Progenitor cell of endocrine pancreas (in vitro differentiated cells): ENCODE measurements at regions not wholly inside any gene's neighbourhood (a gene's known extent, or its start where the extent isn't known, plus 50 kb on each side); places are given as distances from the start of the nearest gene placed in this dataset.
"Not testable (repeated sequence)": the region's sequence is repeated elsewhere in the genome, so short reads cannot be mapped to it uniquely, and the experiment has no call there.

Source experiments
- DNase-seq: peaks from one replicate; pipeline ENCODE4 v3.0.0; 2021; ENCODE audit warnings: low spot score; ENCODE audit not compliant: unreplicated experiment
- H3K27ac Mint-ChIP-seq: 2 replicates; pipeline ENCODE4 v1.8.0; 2021; ENCODE audit warnings: mild to moderate bottlenecking, moderate library complexity, mixed read lengths
- H3K27me3 Mint-ChIP-seq: 2 replicates; pipeline ENCODE4 v1.8.0; 2021; ENCODE audit warnings: mixed read lengths
- H3K36me3 Mint-ChIP-seq: 2 replicates; pipeline ENCODE4 v1.8.0; 2022; ENCODE audit warnings: mixed read lengths; ENCODE audit not compliant: insufficient read depth
- H3K4me1 Mint-ChIP-seq: 2 replicates; pipeline ENCODE4 v1.8.0; 2021; ENCODE audit warnings: low read depth, mixed read lengths
- H3K4me3 Mint-ChIP-seq: 2 replicates; pipeline ENCODE4 v1.8.0; 2021; ENCODE audit warnings: low read depth, mild to moderate bottlenecking, moderate library complexity, mixed read lengths
- H3K9me3 Mint-ChIP-seq: 2 replicates; pipeline ENCODE4 v1.8.0; 2021; ENCODE audit warnings: low read depth, mixed read lengths
- TF ChIP-seq, protein P1 (sequence below): fragments of 200-600 bp; sonication (generic); IDR thresholded peaks from one replicate; pipeline ENCODE4 v1.5.0; 2021; ENCODE audit warnings: antibody characterized with exemption, mild to moderate bottlenecking; ENCODE audit not compliant: unreplicated experiment

- H3K4me1 Mint-ChIP-seq: no peaks in the 10 kb centered on the region
- no peak overlapping the region for H3K4me3 Mint-ChIP-seq
- no peaks in the 10 kb centered on the region for H3K27me3 Mint-ChIP-seq
- TF ChIP-seq, protein P1, sequence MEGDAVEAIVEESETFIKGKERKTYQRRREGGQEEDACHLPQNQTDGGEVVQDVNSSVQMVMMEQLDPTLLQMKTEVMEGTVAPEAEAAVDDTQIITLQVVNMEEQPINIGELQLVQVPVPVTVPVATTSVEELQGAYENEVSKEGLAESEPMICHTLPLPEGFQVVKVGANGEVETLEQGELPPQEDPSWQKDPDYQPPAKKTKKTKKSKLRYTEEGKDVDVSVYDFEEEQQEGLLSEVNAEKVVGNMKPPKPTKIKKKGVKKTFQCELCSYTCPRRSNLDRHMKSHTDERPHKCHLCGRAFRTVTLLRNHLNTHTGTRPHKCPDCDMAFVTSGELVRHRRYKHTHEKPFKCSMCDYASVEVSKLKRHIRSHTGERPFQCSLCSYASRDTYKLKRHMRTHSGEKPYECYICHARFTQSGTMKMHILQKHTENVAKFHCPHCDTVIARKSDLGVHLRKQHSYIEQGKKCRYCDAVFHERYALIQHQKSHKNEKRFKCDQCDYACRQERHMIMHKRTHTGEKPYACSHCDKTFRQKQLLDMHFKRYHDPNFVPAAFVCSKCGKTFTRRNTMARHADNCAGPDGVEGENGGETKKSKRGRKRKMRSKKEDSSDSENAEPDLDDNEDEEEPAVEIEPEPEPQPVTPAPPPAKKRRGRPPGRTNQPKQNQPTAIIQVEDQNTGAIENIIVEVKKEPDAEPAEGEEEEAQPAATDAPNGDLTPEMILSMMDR: no peak
- no peak for DNase-seq
- peaks cover 4% of the 10 kb centered on the region for H3K9me3 Mint-ChIP-seq
- H3K36me3 Mint-ChIP-seq: no peaks in the 10 kb centered on the region
- no peak overlapping the region for H3K27ac Mint-ChIP-seq
These were observed 900.0 kb upstream of the GOT2 start for GRCh38 chr16:59634004-59634579.

DNA sequence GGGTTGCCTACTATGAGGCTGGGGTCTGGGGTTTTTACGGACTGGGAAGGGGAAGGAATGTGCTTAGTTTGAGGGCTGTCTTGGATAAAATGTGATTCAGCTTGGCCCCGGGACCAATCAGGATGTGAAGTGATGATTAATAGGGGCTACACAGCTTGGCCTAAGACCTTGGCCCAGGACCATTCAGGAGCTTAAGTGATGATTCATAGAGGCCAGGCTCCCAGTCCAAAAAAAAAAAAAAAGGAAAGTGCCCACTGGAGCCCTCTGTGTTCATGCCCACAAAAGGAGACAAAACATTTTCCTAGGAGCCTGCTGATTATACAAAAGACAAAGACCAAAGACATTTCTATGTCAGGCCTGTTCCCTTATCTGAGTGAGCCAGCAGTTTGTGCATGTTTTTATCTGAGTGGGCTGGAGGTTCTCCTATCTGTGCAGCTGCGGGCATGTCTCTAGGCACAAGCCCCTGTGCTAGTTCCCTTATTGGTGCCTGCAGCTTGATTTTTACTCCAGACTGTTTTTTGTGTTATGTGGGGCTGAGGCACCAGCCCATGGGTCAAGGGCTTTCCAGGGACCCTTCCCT is 898.2 kb upstream of the GOT2 start:
- Mint-ChIP-seq H3K36me3 (no peaks in the 10 kb centered on the region), H3K4me3 (no peak overlapping the region), H3K9me3 (peaks cover 4% of the 10 kb centered on the region), H3K27ac (no peak overlapping the region), H3K4me1 (no peaks in the 10 kb centered on the region), H3K27me3 (no peaks in the 10 kb centered on the region)
- no peak for DNase-seq
- TF ChIP-seq, protein P1: no peak

- not testable (repeated sequence) for H3K9me3 Mint-ChIP-seq, DNase-seq, H3K27ac Mint-ChIP-seq, H3K4me1 Mint-ChIP-seq, H3K36me3 Mint-ChIP-seq, H3K4me3 Mint-ChIP-seq, H3K27me3 Mint-ChIP-seq
These were observed 890.3 kb upstream of the GOT2 start for GRCh38 chr16:59624381-59624780.

DNA sequence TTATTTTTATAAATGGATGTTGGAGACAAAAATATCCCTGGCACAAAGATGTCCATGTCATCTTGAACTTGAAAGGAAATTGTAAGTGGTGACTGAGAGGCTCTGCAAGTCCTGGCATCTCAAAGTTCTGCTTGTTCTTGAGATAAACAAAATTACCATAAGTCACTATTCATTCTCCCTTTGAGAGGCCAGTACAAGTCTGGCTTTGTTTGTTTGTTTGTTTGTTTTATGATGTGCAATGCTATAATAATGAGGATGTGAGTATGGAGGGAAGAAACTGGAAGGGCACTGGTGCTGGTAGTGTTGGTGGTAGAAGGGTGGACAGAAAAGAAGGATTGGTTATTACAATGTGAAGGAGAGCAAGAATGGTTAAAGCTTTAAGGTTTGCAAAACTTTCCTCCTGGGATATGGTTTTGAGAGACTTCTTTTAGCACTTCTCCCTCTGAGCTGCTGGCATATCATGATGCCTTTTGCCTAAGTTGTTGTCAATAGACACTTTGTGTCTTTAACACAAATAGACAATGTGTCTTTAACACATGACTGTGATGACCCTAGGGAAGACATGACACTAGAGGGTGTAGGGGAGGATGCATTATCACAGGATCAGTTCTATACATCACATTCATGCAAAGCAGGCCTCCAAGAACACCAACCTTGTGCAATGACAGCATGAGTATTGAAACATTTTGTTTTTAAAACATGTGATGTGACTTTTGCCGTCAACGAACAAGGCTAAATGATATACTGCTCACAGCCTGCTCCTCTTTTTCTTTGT is 880.5 kb upstream of the GOT2 start:
- TF ChIP-seq, protein P1: no peak
- Mint-ChIP-seq H3K4me3 (no peak overlapping the region), H3K4me1 (no peaks in the 10 kb centered on the region), H3K27me3 (peaks cover 13% of the 10 kb centered on the region), H3K27ac (no peak overlapping the region), H3K9me3 (no peaks in the 10 kb centered on the region), H3K36me3 (no peaks in the 10 kb centered on the region)
- no peak for DNase-seq

GRCh38 chr16:59612910-59613620 is 878.9 kb upstream of the GOT2 start:
- not testable (repeated sequence) for H3K27ac Mint-ChIP-seq, H3K4me3 Mint-ChIP-seq, H3K9me3 Mint-ChIP-seq, H3K4me1 Mint-ChIP-seq, H3K36me3 Mint-ChIP-seq, DNase-seq
- H3K27me3 Mint-ChIP-seq: peaks cover 13% of the 10 kb centered on the region

DNA sequence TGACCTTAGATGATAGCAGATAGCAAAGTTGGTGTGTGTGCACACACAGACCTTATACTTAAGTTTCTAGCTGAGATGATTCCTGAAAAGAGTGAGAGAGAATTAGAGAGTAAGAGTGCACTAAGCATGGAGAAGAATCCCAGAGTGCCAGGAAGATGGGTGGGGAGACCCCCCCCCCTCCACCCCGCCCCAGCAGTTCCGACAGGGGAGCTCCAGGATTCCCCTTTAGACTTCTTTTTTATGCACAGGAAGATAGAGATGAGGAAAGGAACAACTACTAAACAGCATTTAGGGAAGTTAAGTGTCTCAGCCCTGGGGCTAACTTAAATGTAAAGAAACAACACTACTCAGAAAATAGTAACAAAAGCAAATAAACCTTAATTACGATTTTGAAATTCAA is 878.0 kb upstream of the GOT2 start:
- no peaks in the 10 kb centered on the region for H3K4me1 Mint-ChIP-seq
- peaks cover 13% of the 10 kb centered on the region for H3K27me3 Mint-ChIP-seq
- H3K9me3 Mint-ChIP-seq: no peaks in the 10 kb centered on the region
- no peak overlapping the region for H3K4me3 Mint-ChIP-seq
- no peaks in the 10 kb centered on the region for H3K36me3 Mint-ChIP-seq
- TF ChIP-seq, protein P1: no peak
- DNase-seq: no peak
- H3K27ac Mint-ChIP-seq: no peak overlapping the region
